DND-41 (cell line): ENCODE measurements at regions not wholly inside any gene's neighbourhood (a gene's known extent, or its start where the extent isn't known, plus 50 kb on each side); places are given as distances from the start of the nearest gene placed in this dataset.

Experiments
- ATAC-seq: fragments of 200-7000 bp; cut with Tn5 transposase; 3 replicates; pipeline ENCODE4 v1.9.1; 2021; ENCODE audit warnings: low read depth; ENCODE audit not compliant: insufficient read depth
- DNase-seq: peaks from one replicate; pipeline ENCODE4 v3.0.0-alpha.2; 2020
- H2AFZ ChIP-seq: 2 replicates; pipeline ENCODE4 v1.6.0; 2012; ENCODE audit warnings: low read depth, low read length
- H3K27ac ChIP-seq: 2 replicates; pipeline ENCODE4 v1.5.1; 2012; ENCODE audit warnings: low read length, inconsistent platforms
- H3K27me3 ChIP-seq: fragments of 200-600 bp; sonication (generic); 2 replicates; pipeline ENCODE4 v1.6.0; 2012; ENCODE audit warnings: low read length, mild to moderate bottlenecking, inconsistent platforms; ENCODE audit not compliant: insufficient read depth, poor library complexity
- H3K36me3 ChIP-seq: 2 replicates; pipeline ENCODE4 v1.5.1; 2012; ENCODE audit warnings: low read length, inconsistent platforms; ENCODE audit not compliant: insufficient read depth
- H3K4me1 ChIP-seq: 2 replicates; pipeline ENCODE4 v1.5.1; 2012; ENCODE audit warnings: mild to moderate bottlenecking, low read length; ENCODE audit not compliant: insufficient read depth
- H3K4me2 ChIP-seq: 2 replicates; pipeline ENCODE4 v1.6.0; 2012; ENCODE audit warnings: mild to moderate bottlenecking, moderate library complexity, low read length, inconsistent platforms; ENCODE audit not compliant: insufficient read depth
- H3K4me3 ChIP-seq, 2 experiments: fragments of 200-600 bp in 1 of 2; shearing (Covaris generic) in 1 of 2; 2 replicates each; pipeline ENCODE4 v1.5.1; 2012 to 2016; ENCODE audit warnings: inconsistent platforms in 2 of 2, low read length in 2 of 2, mild to moderate bottlenecking in 2 of 2, low read depth in 1 of 2, moderate library complexity in 1 of 2
- H3K79me2 ChIP-seq: 2 replicates; pipeline ENCODE4 v1.6.0; 2012; ENCODE audit warnings: low read length, inconsistent platforms; ENCODE audit not compliant: insufficient read depth
- H3K9ac ChIP-seq: 2 replicates; pipeline ENCODE4 v1.6.0; 2012; ENCODE audit warnings: low read depth, mild to moderate bottlenecking, inconsistent platforms, low read length, moderate library complexity
- H3K9me3 ChIP-seq: 2 replicates; pipeline ENCODE4 v1.5.1; 2012; ENCODE audit warnings: low read length, moderate library complexity, mild to moderate bottlenecking, inconsistent platforms; ENCODE audit not compliant: insufficient read depth, severe bottlenecking
- H4K20me1 ChIP-seq: 2 replicates; pipeline ENCODE4 v1.6.0; 2012; ENCODE audit warnings: low read length; ENCODE audit not compliant: insufficient read depth
- EZH2 ChIP-seq: IDR thresholded peaks from 3 replicates; pipeline ENCODE4 v1.6.1; 2012; ENCODE audit warnings: borderline replicate concordance, low read depth, mild to moderate bottlenecking, moderate library complexity, low read length, inconsistent platforms; ENCODE audit not compliant: severe bottlenecking
- TF ChIP-seq, protein P1 (sequence below): IDR thresholded peaks from 2 replicates; pipeline ENCODE4 v1.5.1; 2012; ENCODE audit warnings: borderline replicate concordance, low read length, moderate library complexity, mild to moderate bottlenecking; ENCODE audit not compliant: poor library complexity, severe bottlenecking; ENCODE audit errors: extremely low read depth

DNA sequence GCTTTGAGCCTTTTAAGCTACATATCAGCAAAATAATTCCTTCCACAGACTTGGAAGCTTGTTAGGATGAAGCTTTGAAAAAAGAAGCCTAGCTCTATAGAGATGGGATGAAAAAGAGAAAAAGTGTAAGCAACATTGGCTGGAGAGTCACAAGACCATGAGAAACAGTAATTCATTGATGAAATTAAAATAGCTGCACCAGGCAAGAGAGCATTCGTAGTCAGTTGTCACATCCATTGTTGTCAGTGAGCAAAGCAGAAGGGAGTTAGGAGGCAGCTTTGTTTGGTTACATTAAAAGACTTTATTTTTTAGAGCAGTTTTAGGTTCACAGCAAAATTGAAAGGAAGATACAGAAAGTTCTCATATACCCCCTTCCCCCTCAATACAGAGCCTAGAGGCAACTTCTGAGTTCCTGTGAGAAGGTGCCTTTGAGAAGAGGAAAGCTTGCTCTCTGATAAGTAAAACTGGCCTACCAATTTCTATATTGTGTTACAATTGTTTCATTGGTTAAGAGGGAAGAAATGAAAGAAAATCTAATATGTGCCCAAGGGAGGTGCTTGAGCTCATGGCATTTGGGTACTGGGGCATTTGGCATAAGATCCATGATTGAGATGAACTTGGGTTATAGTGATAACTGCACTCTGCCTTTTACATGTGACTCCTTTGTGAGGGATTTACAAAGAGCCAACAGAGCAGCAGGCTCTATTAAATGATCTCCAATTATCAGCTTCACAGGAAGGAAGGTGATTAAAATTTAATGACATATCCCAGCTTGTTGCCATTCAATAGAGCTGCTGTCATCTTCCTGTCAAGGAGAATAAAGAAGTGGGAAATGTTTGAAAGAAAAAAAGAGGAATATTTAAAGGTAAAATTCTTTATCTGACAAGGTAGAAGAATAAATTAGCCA, 361.3 kb upstream of the TMTC1 start:
- H3K9ac ChIP-seq, result no peak overlapping the region
- DNase-seq, result no peak
- H3K79me2 ChIP-seq, result no peaks in the 10 kb centered on the region
- no peaks in the 10 kb centered on the region for H3K36me3 ChIP-seq
- TF ChIP-seq, protein P1, sequence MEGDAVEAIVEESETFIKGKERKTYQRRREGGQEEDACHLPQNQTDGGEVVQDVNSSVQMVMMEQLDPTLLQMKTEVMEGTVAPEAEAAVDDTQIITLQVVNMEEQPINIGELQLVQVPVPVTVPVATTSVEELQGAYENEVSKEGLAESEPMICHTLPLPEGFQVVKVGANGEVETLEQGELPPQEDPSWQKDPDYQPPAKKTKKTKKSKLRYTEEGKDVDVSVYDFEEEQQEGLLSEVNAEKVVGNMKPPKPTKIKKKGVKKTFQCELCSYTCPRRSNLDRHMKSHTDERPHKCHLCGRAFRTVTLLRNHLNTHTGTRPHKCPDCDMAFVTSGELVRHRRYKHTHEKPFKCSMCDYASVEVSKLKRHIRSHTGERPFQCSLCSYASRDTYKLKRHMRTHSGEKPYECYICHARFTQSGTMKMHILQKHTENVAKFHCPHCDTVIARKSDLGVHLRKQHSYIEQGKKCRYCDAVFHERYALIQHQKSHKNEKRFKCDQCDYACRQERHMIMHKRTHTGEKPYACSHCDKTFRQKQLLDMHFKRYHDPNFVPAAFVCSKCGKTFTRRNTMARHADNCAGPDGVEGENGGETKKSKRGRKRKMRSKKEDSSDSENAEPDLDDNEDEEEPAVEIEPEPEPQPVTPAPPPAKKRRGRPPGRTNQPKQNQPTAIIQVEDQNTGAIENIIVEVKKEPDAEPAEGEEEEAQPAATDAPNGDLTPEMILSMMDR, result no peak
- no peak for TF ChIP-seq EZH2
- H3K4me1 ChIP-seq, result no peaks in the 10 kb centered on the region
- H3K27ac ChIP-seq, result no peak overlapping the region
- H3K4me2 ChIP-seq, result no peak overlapping the region
- H4K20me1 ChIP-seq, result no peaks in the 10 kb centered on the region
- no peak for ATAC-seq
- no peaks in the 10 kb centered on the region for H3K9me3 ChIP-seq
- no peak overlapping the region for H2AFZ ChIP-seq
- H3K27me3 ChIP-seq, result no peaks in the 10 kb centered on the region
- H3K4me3 ChIP-seq, result no peak overlapping the region

DNA sequence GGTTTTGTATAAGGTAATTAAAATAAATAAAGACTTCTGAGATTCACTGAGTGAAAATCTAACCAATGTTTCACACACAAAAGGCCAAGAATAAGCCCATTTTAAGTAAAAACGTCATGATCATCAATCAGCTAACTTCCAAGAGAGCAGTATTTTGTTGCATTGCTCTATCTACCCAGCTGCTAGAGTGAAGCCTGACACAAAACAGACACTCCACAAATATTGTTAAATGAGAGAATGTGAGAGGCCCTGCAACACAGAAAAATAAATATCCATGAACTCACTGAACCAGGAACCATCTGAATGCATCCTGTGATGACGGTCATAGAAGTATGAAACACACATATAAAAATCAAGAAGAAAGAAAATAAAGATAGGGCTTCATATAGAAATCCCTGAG, 358.6 kb upstream of the TMTC1 start:
- ATAC-seq, result no peak
- TF ChIP-seq, protein P1, result no peak
- no peak for TF ChIP-seq EZH2

DNA sequence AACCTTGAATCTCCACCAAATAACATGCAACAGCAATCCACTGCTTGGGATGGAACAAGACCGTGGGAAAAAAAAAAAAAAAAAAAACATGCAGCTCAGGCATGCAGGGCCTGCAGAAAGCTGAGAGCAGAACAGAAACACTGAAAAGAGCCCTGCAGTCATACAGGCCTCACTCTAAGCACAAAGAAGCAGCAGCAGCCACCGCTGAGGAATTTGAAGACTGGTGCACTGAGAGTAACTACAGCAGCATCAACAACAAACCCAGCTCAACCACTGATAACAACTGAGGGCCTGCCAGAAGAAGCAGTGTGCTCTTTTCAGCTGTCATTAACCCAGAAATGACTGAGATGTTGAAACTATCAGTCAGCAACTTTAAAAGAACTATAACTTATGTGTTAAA, 354.7 kb upstream of the TMTC1 start:
- Histone ChIP-seq H3K9me3 (no peaks in the 10 kb centered on the region), H3K4me1 (no peaks in the 10 kb centered on the region), H3K27me3 (no peaks in the 10 kb centered on the region), H3K79me2 (no peaks in the 10 kb centered on the region), H3K36me3 (no peaks in the 10 kb centered on the region), H3K4me2 (no peak overlapping the region), H4K20me1 (no peaks in the 10 kb centered on the region), H3K27ac (no peak overlapping the region), H3K4me3 (no peak overlapping the region), H2AFZ (no peak overlapping the region), H3K9ac (no peak overlapping the region)
- TF ChIP-seq EZH2, result no peak
- TF ChIP-seq, protein P1, result no peak
- ATAC-seq, result no peak
- DNase-seq, result no peak

More for the DNA sequence above, 358.6 kb upstream of the TMTC1 start:
- no peak overlapping the region for H2AFZ ChIP-seq
- H3K4me2 ChIP-seq, result no peak overlapping the region
- H3K79me2 ChIP-seq, result no peaks in the 10 kb centered on the region
- H3K27me3 ChIP-seq, result no peaks in the 10 kb centered on the region
- H3K9me3 ChIP-seq, result no peaks in the 10 kb centered on the region
- H3K27ac ChIP-seq, result no peak overlapping the region
- no peaks in the 10 kb centered on the region for H3K4me1 ChIP-seq
- no peaks in the 10 kb centered on the region for H4K20me1 ChIP-seq
- no peak overlapping the region for H3K4me3 ChIP-seq
- H3K36me3 ChIP-seq, result no peaks in the 10 kb centered on the region
- no peak for DNase-seq
- no peak overlapping the region for H3K9ac ChIP-seq
